Prostate gland (tissue), 2 donors: ENCODE measurements at regions not wholly inside any gene's neighbourhood (a gene's known extent, or its start where the extent isn't known, plus 50 kb on each side); places are given as distances from the start of the nearest gene placed in this dataset.

Experiments
- DNase-seq: peaks from one replicate; pipeline ENCODE4 v3.0.0-alpha.2; 2019; ENCODE audit warnings: low spot score
- H3K27ac ChIP-seq, 2 donors: fragments of 200-600 bp; sonication (generic); 2 replicates each; pipeline ENCODE4 v1.5.1; 2017 to 2019
- H3K27me3 ChIP-seq: fragments of 200-600 bp; sonication (generic); replicated peaks from 2 replicates; pipeline ENCODE4 v1.5.1; 2019; ENCODE audit not compliant: insufficient read depth
- H3K36me3 ChIP-seq, 2 donors: fragments of 200-600 bp; sonication (generic); 1 replicate in 1 of 2; 2 replicates in 1 of 2; pipeline versions ENCODE4 v1.5.1 to v1.8.1; 2017 to 2019
- H3K4me1 ChIP-seq: fragments of 200-600 bp; sonication (generic); replicated peaks from 2 replicates; pipeline ENCODE4 v1.5.1; 2019
- H3K4me3 ChIP-seq, 2 donors: fragments of 200-600 bp; sonication (generic); 2 replicates each; pipeline ENCODE4 v1.5.1; 2017 to 2019
- H3K9me3 ChIP-seq: fragments of 200-600 bp; sonication (generic); 2 replicates; pipeline ENCODE4 v1.5.1; 2017
- CTCF ChIP-seq, 4 experiments: fragments of 200-600 bp in 2 of 4; fragments of 450-650 bp in 2 of 4; sonication (generic) in 2 of 4; IDR thresholded peaks; 1 replicate in 3 of 4; 2 replicates in 1 of 4; pipeline ENCODE4 v1.5.1; 2016 to 2019; ENCODE audit warnings: antibody characterized with exemption in 4 of 4, mild to moderate bottlenecking in 2 of 4, moderate library complexity in 2 of 4
- POLR2A ChIP-seq: fragments of 450-650 bp; IDR thresholded peaks from one replicate; pipeline ENCODE4 v1.6.1; 2016; ENCODE audit warnings: antibody characterized with exemption, mild to moderate bottlenecking
- POLR2AphosphoS5 ChIP-seq: sonication (generic); formaldehyde crosslinking; IDR thresholded peaks from one replicate; pipeline ENCODE4 v1.6.1; 2017; ENCODE audit warnings: antibody characterized with exemption
- WGBS: methylation state at CpG from one replicate; pipeline ENCODE4 v1.1.5; 2018; 5-methylcytosine and 5-hydroxymethylcytosine counted together
- intact Hi-C: fragments of 100-400 bp; cut with DNase I; formaldehyde crosslinking; loops from one replicate; pipeline ENCODE4 v1.14.2; 2022

- Histone ChIP-seq H3K4me3 (no peak overlapping the region), H3K27ac (no peak overlapping the region), H3K4me1 (no peaks in the 10 kb centered on the region), H3K27me3 (no peaks in the 10 kb centered on the region), H3K9me3 (no peaks in the 10 kb centered on the region), H3K36me3 (no peaks in the 10 kb centered on the region)
- no peak for DNase-seq
- TF ChIP-seq POLR2A = no peak
- TF ChIP-seq POLR2AphosphoS5 = no peak
- TF ChIP-seq CTCF (IDR thresholded peaks at IDR 0.05) = no peak
- intact Hi-C loops = loop anchor here (5.0 kb wide), 1 partner anchor 918 kb away; no protein-coding TSS in a partner anchor
Measured at GRCh38 chr5:82644229-82644628, 366.1 kb upstream of the RPS23 start.

- TF ChIP-seq CTCF (IDR thresholded peaks at IDR 0.05) = no peak
- Histone ChIP-seq H3K27me3 (no peaks in the 10 kb centered on the region), H3K4me1 (no peaks in the 10 kb centered on the region), H3K9me3 (no peaks in the 10 kb centered on the region), H3K27ac (no peak overlapping the region), H3K4me3 (no peak overlapping the region), H3K36me3 (no peaks in the 10 kb centered on the region)
- no peak for DNase-seq
- WGBS = 70% methylated on average over 3 of the region's 3 CpGs
- intact Hi-C loops = loop anchor here (5.0 kb wide), 1 partner anchor 920 kb away; no protein-coding TSS in a partner anchor
Measured at GRCh38 chr5:82642313-82642712, 364.2 kb upstream of the RPS23 start.

GRCh38 chr5:82641331-82642003, 363.3 kb upstream of the RPS23 start:
- H3K36me3 ChIP-seq = no peaks in the 10 kb centered on the region
- no peaks in the 10 kb centered on the region for H3K4me1 ChIP-seq
- intact Hi-C loops = loop anchor here (5.0 kb wide), 1 partner anchor 921 kb away; no protein-coding TSS in a partner anchor
- no peak overlapping the region for H3K4me3 ChIP-seq
- DNase-seq = peak; percentile 79
- no peak overlapping the region for H3K27ac ChIP-seq
- WGBS = 27% methylated on average over 4 of the region's 4 CpGs
- TF ChIP-seq CTCF (IDR thresholded peaks at IDR 0.05) (peak in 3 of 4 experiments; percentile 78 to 82 (median 78)), POLR2A (no peak), POLR2AphosphoS5 (peak; percentile 84)
- no peaks in the 10 kb centered on the region for H3K9me3 ChIP-seq
- no peaks in the 10 kb centered on the region for H3K27me3 ChIP-seq

- Histone ChIP-seq H3K4me3 (no peak overlapping the region), H3K36me3 (no peaks in the 10 kb centered on the region), H3K27me3 (no peaks in the 10 kb centered on the region), H3K9me3 (no peaks in the 10 kb centered on the region), H3K4me1 (no peaks in the 10 kb centered on the region), H3K27ac (no peak overlapping the region)
- 43% methylated on average over 3 of the region's 3 CpGs for WGBS
- intact Hi-C loops = loop anchor here (5.0 kb wide), 1 partner anchor 921 kb away; no protein-coding TSS in a partner anchor
- TF ChIP-seq POLR2A (no peak), POLR2AphosphoS5 (no peak)
- DNase-seq = no peak
Measured at GRCh38 chr5:82640916-82641315, 362.8 kb upstream of the RPS23 start.

GRCh38 chr5:82639393-82640144, 361.4 kb upstream of the RPS23 start:
- H3K9me3 ChIP-seq = no peaks in the 10 kb centered on the region
- H3K27me3 ChIP-seq = no peaks in the 10 kb centered on the region
- H3K36me3 ChIP-seq = no peaks in the 10 kb centered on the region
- DNase-seq = no peak
- H3K27ac ChIP-seq = no peak overlapping the region
- no peaks in the 10 kb centered on the region for H3K4me1 ChIP-seq
- WGBS = 19% methylated on average over 2 of the region's 2 CpGs
- no peak overlapping the region for H3K4me3 ChIP-seq
- intact Hi-C loops = loop anchor here (5.0 kb wide), 1 partner anchor 923 kb away; no protein-coding TSS in a partner anchor
- TF ChIP-seq POLR2A (no peak), CTCF (IDR thresholded peaks at IDR 0.05) (no peak), POLR2AphosphoS5 (no peak)
